GM19397 (cell line): ENCODE measurements at regions not wholly inside any gene's neighbourhood (a gene's known extent, or its start where the extent isn't known, plus 50 kb on each side); places are given as distances from the start of the nearest gene placed in this dataset.
"Not testable (repeated sequence)": the region's sequence is repeated elsewhere in the genome, so short reads cannot be mapped to it uniquely, and the experiment has no call there.

Source experiments
- ATAC-seq: cut with Tn5 transposase; IDR thresholded peaks from one replicate; pipeline ENCODE4 v1.9.1; 2021; ENCODE audit warnings: mild to moderate bottlenecking, moderate library complexity; ENCODE audit not compliant: unreplicated experiment

DNA sequence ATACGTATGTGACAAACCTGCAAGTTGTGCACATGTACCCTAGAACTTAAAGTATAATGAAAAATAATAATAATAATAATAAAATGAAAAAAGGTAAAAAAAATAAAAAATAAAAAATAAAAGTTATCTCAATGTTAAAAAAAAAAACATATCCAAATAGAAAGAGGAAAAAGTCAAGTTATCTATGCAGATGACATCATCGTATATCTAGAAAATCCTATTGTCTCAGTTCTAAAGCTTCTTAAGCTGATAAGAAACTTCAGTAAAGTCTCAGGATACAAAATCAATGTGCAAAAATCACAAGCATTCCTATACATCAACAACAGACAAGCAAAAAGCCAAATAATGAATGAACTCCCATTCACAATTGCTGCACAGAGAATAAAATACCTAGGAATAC is 466.6 kb upstream of the PHF14 start:
- ATAC-seq, result no peak

DNA sequence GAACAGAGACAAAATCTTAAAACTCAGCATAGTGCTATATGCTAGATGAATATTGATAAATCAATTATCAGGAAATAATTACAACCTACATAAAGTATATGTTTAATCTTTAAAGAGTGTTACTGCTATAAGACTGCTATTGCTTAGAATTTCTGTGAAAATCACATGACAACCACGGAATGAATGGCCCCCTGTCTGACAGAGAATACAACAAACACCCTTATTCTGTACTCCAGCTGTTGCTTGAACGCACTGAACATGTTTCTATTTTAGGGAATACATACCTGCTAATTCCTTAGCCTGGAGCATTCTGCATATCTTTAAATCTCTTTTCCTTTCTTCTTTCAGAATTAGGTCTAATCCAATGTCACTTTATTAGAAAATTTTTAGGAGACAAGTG is 452.4 kb upstream of the PHF14 start:
- no peak for ATAC-seq

DNA sequence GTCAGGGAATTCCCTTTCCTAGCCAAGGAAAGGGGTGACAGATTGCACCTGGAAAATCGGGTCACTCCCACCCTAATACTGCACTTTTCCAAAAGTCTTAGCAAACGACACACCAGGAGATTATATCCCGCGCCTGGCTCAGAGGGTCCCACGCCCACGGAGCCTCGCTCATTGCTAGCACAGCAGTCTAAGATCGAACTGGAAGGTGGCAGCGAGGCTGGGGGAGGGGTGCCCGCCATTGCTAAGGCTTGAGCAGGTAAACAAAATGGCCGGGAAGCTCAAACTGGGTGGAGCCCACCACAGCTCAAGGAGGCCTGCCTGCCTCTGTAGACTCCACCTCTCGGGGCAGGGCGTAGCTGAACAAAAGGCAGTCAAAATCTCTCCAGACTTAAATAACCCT is 440.2 kb upstream of the PHF14 start:
- ATAC-seq, result not testable (repeated sequence)

DNA sequence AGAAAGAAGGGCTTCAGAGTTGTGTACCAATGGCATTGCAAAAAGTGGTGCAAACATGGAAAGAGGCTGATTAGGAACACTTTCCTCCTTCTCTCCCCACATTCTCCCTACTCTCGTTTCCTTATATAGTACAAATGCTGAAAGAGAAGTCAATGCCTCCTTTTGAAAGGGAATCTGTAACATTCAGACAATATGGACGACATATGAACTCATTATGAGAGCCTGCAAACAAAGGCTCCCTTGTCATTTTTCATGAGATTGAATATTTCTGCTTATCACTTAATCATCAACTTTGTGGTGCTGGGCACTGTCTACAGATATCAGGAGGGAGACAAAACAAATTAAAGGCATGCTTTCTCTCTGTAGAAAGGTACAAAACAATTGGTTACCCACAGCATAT is 437.1 kb upstream of the PHF14 start:
- ATAC-seq, result no peak

DNA sequence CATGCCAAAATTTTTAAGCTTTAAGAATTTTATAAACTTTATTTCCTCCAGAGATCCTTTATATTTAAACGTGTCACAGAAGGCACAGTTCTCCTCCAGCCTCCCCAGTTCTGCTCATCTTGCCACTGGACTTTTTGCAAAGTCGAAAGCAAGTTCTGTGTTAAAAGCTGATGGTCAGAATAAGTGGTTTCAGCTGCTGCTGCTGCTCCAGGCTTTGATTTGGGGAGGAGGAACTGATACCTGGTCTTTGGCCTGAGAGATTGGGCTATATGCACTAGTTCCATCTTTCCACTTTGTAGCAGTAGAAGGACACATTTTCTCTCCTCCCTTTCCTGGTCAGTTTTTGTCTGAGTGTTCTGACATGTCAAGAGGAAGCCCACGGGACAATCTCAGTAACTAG is 435.9 kb upstream of the PHF14 start:
- no peak for ATAC-seq

DNA sequence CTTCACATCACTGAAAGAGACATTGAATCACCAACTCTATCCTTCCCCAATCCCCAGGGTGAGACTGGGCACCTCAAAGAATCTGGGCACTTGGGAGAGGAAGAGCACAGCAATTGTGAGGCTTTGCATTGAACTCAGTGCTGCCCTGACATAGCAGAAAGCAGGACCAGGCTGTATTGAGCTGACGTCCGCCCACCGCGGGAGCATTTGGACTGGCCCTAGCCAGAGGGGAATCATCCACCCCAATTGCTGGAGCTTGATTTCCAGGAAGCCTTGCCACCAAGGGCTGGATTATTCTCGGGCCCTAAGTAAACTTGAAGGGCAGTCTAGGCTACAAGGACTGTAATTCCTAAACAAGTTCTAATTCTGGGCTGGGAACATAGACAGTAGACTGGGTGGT is 416.3 kb upstream of the PHF14 start:
- ATAC-seq, result no peak

DNA sequence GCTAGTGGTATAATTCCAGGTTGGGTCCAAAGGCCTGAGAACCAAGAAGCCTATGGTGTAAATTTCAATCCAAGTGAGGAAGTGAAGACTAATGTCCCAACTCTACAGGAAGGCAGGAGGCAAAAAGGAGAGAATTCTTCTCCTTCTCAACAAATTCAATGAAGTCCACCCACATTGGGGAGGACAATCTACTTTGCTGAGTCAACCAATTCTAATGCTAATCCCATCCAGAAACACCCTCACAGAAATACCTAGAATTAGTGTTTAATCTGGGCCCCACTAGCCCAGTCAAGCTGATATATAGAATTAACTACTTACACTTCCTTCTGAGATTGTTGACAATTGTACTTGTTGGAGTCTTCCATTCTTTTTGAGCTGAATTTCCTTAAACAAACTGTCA is 413.2 kb upstream of the PHF14 start:
- ATAC-seq, result no peak

DNA sequence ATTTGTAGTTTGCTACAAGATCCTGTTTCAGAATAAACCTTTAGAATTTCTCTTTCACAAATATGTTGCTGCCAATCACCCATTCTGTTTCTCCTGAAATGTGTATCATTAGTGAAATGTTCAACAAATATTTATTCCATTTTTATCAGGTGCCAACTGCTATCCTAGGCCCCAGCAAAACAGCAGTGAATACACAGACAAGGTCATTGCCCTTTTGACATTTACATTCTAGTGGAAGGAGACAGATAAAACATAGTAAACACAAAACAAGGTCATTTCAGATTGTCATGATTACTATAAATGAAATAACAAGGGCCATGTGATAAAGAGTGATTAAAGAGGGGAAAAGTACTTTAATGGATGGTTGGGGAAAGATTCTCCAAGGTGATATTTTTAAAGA is 404.8 kb upstream of the PHF14 start:
- ATAC-seq, result no peak

DNA sequence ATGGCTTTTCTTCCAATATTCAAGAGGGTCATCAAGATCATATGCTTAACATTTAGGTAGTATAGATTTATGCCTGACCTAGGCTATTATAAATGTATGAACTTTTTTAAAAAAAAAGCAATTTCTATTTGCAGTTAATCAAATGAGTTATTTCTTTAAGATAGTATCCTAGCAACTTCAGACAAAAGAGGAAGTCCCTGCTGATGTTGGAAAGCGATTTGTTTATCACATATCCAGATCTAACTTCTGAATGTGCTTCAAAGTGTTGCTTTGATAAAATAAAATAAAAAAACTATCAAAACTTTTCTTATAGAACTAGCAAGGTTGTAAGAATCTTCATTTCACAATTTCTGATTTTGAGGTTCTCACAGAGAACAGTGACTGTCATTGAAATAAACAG is 401.9 kb upstream of the PHF14 start:
- ATAC-seq, result no peak

DNA sequence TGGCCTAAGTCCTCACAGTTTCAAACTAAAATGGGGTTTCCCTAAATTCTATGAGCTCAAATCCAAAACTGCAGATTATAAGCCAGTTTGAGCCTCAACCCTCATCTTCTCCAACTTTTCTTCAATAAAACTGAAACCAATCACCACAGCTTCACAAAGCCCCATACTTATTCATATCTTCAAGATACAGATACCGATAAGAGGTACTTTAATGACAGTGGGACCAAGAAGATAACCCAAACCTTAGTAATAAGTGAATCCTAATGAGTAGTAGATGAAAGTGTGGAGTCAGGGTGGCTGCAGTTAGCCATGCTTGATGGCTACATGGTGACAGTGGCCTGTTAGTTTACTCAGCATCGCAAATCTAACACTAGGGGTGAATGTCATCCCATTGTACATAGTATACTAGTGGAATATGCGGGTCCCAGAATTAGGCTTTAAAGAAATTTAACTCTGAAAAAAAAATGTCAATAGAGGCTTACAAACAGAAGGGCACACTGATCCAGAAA is 395.8 kb upstream of the PHF14 start:
- no peak for ATAC-seq

DNA sequence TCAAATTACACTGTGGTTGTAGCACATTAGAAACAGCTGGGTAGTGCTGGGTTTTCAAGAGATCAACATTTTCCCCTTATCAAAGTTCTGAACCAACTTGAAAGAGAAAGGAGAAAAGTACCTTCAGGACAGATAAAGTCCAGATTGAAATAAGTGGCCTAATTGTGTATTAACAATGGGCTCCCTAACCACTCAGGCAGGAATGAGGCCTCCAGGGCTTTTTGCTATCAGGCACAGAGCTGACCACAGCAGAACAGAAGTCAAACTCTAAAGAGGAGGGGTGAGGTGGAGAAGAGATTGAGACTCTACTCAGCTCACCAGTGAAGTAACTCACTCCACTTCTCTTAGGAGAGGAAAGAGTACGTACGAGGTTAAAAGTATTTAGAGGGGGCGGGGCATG is 394.1 kb upstream of the PHF14 start:
- no peak for ATAC-seq

DNA sequence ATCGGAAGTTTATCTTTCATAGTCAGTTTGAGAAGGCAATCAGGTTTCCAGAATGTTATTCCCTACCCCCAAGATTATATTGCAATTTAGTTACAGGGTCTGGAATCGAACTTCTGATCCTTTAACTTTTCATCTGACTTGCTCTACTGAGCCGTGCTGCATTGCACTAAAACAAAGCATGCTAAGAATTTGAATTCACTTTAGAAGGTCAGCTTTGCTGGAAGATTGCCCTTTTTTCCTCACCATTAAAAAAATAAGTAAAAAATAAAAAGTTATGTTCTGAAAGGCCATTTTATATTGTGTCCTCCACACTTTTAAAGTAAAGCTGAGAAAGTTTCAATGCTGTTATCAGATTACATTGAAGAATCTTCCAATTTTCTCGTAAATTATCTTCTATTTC is 388.8 kb upstream of the PHF14 start:
- no peak for ATAC-seq

DNA sequence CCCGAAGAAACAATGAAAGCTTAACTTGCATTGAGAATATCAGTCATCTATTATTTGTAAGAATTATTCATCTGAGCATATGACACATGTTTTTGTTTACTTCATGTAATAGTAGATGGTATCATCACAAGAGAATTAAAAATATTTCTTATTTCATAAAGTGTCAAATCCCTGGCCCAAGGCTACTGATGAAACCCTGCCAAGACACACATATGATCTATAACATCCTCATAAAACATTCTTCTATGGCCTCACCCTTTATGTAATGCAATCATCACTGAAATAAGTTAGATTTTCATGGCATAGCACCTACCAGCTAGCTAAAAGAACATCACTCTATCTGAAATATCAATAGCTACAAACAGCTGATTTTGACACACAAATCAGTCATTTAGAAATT is 385.6 kb upstream of the PHF14 start:
- no peak for ATAC-seq

DNA sequence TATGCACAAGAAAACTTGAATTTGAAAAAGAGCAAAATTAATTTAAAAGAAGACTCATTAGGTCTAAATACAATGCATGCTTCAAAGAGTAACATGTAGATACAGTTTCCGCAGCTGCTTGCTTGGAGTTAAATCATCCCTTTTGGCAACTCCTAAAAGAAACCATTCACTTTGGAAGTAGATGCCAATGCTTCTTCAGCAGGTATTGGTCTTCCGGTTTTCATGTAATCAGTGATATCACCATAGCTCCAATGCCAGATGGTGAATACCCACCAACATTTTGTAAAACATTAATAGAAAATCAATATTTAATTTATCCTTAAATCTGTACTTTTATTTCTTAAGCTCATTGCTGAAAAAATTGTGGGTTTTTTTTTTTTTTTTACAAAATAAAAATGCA is 381.1 kb upstream of the PHF14 start:
- no peak for ATAC-seq

DNA sequence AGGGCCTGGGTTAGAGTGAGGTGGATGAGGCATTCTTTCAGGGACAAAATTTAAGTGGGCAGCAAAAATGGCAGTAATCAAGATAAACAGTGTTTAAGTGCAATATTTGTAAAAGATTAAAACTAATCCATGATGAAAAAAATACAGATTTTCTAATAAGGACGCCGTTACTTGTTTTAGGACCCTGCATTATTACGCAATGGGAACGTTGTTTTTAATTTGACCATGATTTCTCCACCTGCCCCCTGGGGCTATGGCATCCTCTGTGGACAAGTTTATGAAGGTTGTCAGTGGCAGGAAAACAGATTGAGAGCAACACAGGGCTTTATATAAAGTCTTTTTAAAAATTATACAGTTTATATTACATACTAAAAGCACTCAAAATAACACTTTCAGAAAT is 380.6 kb upstream of the PHF14 start:
- ATAC-seq, result no peak

DNA sequence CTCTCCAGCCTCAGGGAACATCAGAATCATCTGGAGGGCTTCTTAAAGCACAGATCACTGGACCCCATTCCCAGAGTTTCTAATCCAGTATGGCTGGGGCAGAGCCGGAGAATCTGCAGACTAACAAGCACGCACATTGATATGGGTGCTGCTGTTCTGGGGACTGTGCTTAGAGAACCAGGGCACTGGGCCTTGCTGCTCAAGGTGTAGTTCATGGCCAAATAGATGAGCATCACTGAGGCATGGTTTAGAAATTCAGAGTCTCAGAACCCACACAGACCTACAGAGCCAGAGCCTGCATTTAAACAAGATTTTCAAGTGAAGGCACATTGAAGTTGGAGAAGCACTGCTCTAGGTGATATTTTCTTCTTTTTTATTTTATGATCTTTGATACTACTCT is 376.8 kb upstream of the PHF14 start:
- no peak for ATAC-seq

DNA sequence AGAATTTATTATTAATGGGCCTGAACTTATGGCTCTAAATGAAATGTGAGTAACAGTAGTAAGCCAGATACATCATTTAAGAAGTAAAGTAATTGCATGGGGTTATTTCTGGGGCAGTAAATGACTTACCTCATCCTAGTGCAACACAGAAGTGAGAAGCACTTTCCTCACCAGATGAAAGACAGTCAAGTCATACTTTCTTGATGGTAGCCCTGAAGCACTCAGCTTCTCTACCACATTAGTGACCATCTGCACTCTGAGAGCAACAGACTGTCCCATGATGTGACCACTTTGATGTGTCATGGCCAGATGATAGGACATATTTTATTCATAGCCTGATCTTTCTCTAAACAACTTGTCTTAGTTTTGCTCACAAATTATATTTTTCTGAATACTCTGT is 369.5 kb upstream of the PHF14 start:
- no peak for ATAC-seq

DNA sequence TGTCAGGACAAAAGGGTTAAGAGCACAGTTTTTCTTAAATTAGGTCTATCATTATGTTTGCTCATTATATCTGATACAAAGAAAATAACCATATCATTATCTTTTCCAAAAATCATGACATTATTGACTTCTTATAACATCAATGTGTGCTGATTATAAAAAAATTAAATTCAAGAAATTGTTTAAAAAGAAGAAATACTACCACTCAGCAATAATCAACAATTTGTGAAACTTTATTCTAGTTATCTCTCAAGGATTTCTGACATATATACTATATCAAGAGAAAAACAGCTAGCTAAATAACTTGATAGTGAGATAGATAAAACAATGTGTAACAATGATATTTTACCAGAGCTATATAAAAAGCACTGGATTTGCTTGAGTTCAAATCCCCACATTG is 360.7 kb upstream of the PHF14 start:
- ATAC-seq, result no peak

DNA sequence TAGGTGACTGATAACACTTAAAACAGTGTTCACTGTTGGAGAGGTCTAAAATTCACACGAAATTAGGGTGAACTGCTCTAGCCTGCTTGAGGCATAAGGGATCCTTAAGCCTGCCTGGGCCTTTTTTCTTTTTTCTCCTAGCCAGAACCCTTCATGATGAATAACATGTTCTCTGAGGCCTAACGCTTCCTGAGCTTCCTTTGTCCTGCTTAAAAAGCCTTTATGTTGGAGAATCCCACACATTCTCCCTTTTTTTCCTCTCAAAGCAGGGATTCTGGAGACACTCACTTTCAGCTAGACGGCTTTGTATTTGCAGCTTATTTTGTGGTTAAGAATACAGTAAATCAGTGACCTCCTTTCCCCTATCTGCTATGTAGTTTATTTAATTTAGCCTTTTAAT is 354.7 kb upstream of the PHF14 start:
- no peak for ATAC-seq

DNA sequence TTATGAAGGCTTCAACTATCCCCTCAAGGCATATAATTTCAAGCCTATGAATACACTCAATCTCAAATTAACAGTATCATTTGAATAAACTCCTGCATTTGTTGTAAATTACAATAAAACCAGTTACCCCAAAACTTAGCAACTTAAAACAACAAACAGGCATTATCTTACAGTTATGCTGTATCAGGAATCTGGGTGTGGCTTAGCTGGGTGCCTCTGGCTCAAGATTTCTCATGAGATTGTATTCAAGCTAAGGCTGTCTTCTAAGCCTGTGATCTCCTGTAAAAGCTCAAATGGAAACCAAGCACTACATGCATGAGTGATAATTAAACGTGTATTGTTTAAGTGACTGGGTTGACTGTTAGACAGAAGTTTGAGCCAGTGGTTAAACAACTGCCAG is 341.0 kb upstream of the PHF14 start:
- no peak for ATAC-seq

DNA sequence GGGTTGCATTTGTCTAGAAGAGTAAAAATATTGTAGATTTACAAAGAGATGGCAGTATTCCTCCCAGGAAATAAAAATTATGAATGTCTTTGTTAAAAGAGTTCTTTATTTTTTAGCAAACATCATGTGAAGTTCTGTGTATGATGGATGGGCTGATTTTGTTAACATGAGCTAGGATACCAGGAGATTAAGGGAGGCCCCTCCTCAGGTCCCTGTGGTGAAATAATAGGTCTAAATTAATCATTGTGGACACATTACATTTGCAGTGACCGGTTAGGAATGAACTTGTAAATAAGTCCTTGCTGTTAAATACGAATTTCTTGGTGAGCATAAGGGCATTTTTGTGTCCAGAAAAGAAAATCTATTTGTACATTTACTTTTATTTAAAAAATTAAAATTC is 339.4 kb upstream of the PHF14 start:
- ATAC-seq, result no peak

DNA sequence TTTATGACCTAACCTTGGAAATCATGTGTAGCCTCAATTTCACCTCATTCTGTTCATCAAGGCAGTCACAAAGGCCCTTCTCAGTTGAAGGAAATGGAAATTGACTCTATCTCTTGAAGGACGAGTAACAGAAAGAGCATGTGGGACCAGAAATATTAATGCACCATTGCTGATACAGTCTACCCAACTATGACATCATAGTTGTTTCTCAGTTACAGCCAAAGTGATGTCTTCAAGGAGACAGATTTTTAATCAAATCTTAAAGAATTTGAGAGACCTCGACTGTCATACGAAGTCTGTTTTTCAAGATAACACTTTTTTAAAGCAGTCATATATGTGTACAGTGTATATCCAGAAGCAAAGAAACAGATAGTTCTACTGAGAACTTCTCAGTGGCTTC is 335.7 kb upstream of the PHF14 start:
- ATAC-seq, result no peak

DNA sequence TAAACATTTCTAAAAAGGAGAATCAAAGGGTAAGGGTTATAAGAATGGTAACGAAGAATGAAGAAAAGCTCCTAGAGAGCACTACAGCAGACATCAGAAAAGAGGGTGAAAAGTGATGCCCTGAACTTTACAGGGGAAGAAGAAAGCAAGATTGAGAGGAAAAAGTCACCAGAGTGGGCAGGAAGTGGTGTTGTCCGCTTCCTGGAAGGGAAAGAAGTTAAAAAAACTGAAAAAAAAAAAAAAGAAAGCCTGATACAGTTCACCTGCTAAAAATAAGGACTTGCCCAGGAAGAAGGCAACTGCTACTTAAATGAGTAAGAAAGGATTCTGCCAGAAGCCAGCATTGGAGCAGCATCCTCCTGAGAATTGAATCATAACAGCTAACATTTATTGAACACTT is 330.1 kb upstream of the PHF14 start:
- ATAC-seq, result no peak

DNA sequence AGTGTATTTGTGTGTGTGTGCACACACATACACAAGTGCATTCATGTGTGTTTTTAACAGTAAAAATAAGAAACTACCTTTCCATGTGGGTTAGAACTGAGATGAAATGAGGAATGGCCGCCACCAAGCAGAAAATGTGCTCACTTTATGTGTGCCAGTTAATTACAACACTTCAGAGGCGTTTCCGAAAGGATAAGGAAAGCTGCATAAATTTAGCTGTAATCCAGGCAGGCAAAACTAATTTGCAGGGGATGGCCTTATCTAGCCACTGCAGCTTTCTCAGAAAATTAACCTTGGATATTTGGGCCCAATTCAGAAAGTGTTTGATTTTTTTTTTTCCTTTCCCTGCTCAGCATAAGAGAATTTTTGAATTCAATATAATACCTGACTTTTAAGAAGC is 328.8 kb upstream of the PHF14 start:
- no peak for ATAC-seq
